ENCODE measurements at regions not wholly inside any gene's neighbourhood (a gene's known extent, or its start where the extent isn't known, plus 50 kb on each side); places are given as distances from the start of the nearest gene placed in this dataset.
"Not testable (repeated sequence)": the region's sequence is repeated elsewhere in the genome, so short reads cannot be mapped to it uniquely, and the experiment has no call there.

DNA sequence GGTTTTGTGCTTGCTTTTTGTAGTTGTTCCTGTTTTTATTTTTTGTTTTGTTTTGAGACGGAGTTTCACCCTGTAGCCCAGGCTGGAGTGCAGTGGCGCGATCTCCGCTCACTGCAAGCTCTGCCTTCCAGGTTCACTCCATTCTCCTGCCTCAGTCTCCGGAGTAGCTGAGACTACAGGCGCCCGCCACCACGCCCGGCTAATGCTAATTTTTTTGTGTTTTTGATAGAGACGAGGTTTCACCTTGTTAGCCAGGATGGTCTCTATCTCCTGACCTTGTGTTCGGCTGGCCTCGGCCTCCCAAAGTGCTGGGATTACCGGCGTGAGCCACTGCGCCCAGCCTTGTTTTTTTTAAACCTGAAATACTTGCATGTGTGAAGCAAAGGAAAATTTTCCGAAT lies 908.8 kb upstream of the PIK3C3 start:
- DNase-seq (ENCODE audit: low read depth in 2 of 2) = not testable (repeated sequence)

DNA sequence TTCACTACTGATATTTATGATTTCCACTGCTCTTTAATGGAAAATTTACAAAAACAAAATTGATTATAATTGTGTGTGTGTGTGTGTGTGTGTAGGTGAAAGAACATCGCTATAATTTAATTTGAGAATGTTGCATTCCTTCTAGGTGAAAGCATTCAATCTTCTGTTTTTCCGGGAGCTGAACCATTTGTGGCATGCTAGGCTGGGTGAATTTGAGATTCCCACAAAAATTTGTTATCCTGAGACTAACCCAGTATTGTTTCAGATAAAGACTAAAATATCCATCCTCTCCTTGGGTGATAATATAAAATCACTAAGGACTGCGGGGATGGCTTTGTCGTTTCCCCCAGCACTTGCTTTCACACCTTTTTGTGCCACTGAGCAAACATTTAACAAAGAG lies 911.2 kb upstream of the PIK3C3 start:
- DNase-seq (ENCODE audit: low read depth in 2 of 2) = no peak

DNA sequence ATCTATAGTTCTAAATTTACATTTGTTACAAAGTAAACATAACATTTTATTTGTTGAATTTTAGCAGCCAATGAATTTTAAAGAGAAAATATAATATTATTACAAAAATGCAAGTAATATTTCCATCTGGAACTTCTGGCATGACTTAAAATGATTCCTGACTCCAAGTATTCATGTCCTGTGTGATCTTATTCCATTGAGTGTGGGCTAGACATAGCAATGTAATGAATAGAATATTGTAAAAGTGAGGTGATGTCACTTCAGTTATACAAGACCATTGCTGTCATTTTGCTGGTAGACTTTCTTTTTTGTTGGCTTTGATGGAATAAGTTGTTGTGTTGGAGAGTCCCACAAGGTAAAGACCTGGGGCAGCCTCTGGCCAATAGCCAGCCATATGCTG lies 912.2 kb upstream of the PIK3C3 start:
- no peak for DNase-seq (ENCODE audit: low read depth in 2 of 2)

DNA sequence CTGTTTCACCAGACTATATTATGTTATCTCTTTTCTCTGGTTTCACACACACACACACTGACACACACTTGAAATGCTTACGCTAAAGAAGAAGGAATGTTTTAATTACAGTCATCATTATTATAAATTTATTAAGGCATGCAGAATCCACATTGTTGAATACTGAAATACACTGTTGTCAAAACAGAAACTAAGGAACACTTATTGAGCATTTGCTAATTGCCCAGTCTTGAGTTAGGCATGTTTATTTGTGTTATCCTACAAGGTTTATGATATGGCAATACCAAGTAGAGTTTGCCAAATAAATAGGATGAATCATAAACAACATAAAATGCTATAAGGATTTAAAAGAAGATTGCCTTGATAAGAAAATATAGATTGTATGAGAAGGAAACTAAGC lies 917.0 kb upstream of the PIK3C3 start:
- DNase-seq (ENCODE audit: low read depth in 2 of 2) = no peak

DNA sequence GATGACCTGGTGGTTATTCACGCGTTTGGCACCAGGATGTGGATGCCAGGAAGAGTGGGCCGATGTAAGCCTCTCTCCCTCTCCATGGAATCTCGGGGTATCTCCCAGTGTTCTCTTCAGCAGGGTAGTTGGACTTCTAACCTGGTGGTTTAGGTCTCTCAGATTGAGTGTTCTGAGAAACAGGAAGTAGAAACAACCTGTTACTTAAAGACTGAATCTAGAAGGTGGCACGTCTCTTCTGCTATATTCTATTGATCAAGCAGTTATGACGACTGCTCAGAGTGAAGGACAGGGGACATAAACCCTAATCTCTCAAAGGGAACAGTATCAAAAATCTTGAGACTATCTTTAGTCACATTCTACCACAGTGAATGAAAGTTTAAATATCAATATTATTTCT lies 918.7 kb upstream of the PIK3C3 start:
- DNase-seq (ENCODE audit: low read depth in 2 of 2) = no peak

DNA sequence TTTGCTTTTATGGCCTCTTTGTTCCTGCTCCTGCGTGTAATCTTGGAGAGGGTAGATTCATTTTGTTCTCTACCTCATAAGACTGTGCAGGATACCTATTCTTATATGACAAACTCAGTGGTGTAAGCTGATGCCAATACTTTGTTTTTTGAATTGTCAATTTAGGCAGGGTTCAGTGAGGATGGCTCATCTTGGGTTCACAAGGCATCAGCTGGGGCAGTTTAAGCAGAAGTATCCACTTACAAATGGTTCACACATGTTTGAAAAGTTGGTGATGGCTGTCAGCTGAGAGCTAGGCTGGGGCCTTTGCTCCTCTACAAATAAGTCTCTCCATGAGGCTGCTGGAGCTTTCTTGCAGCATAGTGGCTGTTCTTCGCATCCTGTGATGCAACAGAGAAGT lies 920.6 kb upstream of the PIK3C3 start:
- DNase-seq (ENCODE audit: low read depth in 2 of 2) = no peak

DNA sequence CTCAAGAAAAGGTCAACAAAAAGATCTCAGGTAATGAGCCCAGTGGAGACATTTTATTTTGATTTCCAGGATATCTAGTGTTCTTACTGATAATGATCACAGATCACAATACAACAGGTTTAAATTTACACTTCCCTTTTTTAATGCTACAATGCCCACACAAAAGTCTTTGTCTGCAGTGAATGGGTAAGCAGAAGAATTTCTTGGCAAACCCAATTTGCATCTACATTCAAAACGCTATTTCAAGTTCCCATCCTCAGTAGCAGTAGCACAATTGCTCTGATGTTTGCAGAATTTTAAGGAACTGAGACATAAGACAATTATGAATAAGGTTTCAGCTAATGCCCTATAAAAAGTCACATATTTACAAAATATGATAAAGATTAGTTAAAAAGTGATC lies 929.4 kb upstream of the PIK3C3 start:
- no peak for DNase-seq (ENCODE audit: low read depth in 2 of 2)

DNA sequence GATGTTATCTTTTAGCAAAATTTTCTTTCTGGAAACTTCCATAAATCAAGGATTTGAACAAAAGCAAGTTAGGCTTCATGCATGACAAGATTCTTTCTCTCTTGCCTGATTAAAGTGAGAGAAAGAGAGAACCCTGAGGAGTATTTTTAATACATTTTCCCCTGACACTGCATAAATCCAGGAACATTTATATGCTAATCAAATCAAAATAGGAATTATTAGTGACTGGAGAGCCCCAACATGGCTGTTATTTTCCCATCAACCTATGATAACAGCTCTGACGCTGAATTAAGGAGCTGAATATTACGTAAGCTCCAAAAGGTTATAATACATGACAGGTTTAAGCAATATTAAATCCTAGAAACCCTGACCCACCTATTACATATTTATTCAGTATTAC lies 930.2 kb upstream of the PIK3C3 start:
- DNase-seq (ENCODE audit: low read depth in 2 of 2) = no peak

DNA sequence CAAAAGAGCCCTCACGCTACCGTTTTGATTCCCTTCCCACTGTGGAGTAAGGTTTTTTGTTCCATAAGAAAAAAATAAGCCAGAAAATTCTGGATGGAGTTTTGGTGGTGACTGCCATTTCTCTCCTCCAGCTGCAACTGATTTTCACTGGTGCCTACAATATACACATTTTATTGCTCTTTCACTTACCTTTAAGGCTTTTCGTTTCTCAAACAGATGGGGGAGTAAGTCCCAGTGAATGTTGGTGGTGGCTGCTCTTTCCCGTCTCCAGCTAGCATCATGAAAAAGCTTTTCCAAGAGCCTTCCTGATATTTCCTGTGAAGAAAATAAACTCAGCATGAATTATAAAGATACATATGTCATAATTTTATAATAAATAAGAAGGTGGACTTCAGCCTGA lies 932.5 kb upstream of the PIK3C3 start:
- DNase-seq (ENCODE audit: low read depth in 2 of 2) = no peak

DNA sequence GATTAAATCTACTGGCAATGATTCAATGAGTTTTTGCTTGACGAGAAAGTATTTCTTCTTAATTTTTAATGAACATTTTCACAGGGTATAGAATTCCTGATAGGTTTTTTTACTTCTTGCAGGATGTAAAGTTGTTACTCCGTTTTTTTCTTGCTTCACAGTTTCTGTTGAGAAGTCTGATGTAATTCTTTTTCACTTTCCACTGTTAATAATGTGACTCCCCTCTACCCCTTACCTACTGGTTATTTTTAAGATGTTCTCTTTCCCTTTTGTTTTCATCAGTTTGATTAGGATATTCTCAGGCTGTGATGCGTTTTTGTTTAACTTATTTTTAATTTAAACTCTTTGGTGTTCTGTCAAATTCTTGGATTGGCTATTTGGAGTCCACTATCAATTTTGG lies 933.9 kb upstream of the PIK3C3 start:
- DNase-seq (ENCODE audit: low read depth in 2 of 2) = no peak

DNA sequence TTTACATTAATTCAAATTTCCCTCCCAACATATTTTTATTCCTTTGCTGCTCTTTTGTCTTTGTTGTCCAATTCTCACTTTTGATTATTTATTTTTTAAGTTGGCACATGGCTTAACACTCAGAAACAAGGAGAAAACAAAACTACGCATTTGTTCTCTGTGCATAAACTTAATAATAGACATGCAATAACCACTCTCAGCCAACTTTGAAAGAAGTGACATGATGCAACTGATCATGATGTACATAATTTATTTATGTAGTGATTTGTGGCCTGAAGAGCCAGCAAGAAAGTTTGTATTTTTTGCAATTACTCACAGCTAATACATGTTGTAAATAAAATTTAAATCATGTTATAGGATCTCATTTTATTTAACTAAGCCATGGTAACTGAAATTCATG lies 942.8 kb upstream of the PIK3C3 start:
- DNase-seq (ENCODE audit: low read depth in 2 of 2) = no peak

DNA sequence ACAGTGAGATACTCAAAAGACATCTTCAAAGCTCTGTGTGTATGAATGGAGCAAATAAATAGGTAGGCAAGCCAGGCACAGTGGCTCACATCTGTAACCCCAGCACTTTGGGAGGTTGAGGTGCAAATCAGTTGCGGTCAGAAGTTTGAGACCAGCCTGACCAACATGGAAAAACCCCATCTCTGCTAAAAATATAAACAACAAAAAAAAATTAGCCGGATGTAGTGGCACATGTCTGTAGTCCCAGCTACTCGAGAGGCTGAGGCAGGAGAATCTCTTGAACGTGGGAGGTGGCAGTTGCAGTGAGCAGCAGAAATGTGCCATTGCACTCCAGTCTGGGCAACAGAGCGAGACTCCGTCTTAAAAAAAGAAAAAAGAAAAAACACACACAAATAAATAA lies 945.1 kb upstream of the PIK3C3 start:
- no peak for DNase-seq (ENCODE audit: low read depth in 2 of 2)

DNA sequence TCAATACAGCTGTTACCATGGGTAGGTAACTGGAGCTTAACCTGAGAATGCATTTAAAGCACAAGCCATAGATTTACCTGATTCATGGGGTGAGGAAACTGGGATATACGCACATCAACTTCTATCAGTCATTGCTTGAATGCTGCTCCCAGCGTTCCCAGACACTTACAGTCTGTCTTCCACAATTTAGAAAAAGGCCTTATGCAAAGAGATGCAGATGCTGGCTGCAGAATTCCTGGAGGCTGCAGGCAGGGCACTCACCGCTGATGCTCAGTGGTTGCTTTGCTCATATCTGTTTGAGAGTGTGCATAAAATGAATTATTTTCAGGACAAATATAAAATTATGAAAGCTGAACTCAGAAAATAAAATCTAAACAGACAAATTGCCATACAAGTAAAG lies 950.7 kb upstream of the PIK3C3 start:
- DNase-seq (ENCODE audit: low read depth in 2 of 2) = no peak

DNA sequence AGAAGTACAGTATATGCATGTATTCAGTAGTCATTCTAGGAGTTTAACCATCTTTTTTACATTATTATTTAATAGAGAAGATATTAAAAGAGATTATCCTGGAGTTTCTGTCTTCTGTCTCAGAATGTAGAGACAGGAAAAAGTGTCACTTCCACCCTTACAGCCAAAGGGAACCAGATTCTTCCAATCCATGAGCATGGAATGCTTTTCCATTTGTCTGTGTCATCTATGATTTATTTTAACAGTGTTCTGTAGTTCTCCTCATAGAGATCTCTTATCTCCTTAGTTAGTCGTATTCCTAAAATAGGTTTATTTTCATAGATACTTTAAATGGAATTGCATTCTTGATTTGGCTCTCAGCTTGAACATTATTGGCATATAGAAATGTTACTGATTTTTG lies 959.5 kb upstream of the PIK3C3 start:
- no peak for DNase-seq (ENCODE audit: low read depth in 2 of 2)

DNA sequence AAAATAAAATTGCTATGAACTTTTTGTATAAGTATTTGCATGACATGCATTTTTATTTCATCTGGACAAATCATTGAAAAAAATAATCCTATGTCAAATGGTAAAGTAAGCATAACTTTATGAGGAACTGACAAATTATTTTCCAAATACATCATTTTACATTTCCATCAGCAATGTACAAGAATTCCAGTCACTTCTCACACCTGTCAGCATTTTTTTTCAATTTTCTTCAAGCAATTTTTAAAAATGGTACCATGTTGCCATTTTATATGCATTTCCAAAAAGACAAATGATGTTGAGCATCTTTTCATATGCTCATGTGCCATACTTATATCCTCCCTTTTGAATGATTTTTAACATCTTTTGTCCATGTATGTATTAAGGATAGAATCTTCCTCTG lies 961.7 kb upstream of the PIK3C3 start:
- DNase-seq (ENCODE audit: low read depth in 2 of 2) = no peak

DNA sequence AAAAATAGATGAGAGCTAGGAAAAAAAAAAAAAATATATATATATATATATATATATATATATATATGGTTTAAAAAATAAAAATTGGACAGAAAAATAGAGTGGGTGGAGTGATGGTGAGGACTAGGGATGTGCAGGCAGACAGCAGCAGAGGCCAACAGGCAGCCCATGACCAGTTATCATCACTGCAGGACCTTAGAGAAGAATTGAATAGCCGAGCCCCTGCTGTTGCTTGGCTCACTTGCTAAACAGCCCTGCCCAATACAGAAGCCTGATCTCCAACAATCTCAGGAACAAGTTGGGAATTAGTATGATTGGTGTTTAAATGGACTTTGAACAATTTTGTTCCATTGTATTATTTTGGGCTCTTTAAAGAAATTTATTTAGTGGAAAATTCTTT lies 967.5 kb upstream of the PIK3C3 start:
- no peak for DNase-seq (ENCODE audit: low read depth in 2 of 2)

DNA sequence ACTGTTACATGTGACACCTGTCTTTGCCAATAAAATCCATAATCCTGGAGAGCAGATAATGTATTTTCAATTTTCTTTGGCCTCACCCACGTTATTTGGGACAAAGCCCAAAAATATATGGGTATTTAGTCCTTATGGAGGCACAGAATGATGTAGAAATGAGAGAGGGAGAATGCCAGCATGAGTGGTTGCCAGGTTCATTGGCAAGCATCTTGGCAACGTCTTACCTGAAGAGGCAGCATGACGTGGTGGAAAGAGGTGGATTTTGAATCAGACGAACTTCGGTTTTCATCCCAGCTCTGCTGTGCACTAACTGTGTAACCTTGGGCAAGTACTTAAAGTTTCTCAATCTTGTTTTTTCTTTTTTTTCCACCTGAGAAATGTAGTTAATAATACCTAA lies 969.6 kb upstream of the PIK3C3 start:
- no peak for DNase-seq (ENCODE audit: low read depth in 2 of 2)

DNA sequence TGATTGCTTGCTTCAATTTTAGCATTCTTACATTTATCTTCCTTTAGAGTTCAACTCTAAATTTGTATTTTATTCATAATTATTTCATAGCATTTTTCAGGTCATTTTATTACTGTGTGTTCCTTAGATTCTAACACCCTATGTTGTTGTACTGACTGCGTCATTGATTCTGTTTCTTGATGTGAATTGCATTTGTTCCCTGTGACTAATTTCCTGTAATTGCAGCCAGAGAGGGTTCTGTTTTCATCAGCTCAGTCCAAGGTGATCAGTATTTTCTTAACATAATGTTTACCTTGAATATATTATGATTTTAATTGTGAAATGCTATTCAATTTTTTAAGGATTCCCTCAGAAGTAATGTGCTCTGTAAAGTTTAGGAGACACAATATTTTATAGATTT lies 970.2 kb upstream of the PIK3C3 start:
- DNase-seq (ENCODE audit: low read depth in 2 of 2) = no peak

DNA sequence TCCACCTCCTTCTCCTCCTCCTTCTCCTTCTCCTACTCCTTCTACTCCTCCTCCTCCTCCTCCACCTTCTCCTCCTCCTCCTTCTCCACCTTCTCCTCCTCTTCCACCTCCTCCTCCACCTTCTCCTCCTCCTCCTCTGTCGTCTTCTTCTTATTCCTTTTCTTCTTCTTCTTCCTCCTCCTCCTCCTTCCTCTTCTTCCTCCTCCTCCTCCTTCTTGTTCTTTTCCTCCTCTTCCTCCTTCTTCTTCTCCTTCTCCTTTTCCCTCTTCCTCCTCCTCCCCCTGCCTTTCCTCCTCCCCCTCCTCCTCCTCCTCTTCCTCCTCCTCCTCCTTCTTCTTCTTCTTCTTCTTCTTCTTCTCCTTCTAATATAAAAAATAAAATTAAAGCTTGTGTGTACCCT lies 971.2 kb upstream of the PIK3C3 start:
- no peak for DNase-seq (ENCODE audit: low read depth in 2 of 2)

DNA sequence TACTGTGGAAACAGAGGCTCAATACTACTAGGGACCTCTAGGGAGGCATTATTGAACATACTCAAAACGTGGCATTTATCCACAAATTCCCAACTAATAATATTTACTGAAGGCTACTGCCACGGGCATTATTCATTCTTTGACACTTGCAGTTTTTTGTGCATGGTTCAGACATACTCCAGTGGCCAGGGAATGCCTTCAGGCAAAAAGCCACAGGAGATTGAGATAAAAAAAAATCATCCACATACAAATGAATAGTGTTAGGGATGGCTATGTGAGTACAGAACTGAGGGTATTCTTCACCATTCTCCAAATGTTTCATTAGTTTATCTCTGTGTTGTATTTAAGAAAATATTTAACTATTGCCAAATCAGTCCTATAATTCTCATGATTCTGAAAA lies 974.9 kb upstream of the PIK3C3 start:
- no peak for DNase-seq (ENCODE audit: low read depth in 2 of 2)

DNA sequence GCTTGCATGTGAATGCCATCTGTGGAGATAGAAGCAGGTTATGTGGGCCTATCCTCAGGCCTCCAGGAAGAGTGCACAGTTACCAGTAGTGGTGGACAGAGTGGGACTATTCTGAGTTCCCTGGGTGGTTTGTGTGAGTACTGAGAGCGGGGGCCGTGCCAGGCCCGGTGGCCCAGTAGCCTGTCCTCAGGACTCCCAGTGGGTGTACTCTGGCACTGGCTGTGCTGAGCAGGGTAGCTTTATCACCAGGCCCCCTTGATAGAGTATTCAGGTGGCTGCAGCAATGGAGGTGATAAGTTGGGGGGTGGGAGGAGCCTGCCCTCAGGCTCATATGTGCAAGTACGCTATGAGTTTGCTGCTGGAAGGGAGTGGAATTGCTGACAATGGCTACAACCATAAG lies 979.0 kb upstream of the PIK3C3 start:
- no peak for DNase-seq (ENCODE audit: low read depth in 2 of 2)

DNA sequence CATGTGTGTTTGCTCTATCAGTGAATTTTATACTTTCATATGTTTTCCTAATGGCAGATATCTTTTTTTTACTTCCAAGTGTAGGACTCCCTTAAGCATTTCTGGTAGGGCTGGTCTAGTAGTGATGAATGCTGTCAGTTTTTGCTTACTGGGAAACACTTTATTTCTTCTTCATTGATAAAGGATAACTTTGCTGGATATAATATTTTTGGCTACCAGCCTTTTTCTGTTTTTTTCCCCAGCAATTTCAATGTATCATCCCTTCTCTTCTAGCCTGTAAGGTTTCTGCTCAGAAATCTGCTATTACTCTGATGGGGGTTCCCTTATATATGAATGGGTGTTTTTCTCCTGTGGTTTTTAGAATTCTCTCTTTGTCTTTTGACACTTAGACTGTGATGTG lies 980.6 kb upstream of the PIK3C3 start:
- no peak for DNase-seq (ENCODE audit: low read depth in 2 of 2)

DNA sequence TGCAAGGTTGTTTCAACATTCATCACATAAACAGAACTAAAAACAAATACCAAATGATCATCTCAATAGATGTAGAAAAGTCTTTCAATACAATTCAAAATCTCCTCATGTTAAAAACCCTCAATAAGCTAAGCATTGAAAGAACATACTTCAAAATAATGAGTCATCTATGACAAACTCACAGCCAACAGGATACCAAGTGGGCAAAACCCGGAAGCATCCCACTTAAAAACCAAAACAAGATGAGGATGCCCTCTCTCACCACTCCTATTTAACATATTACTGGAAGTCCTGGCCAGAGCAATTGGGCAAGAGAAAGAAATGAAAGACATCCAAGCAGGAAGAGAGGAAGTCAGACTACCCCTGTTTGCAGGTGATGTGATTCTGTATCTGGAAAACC lies 992.2 kb upstream of the PIK3C3 start:
- DNase-seq (ENCODE audit: low read depth in 2 of 2) = no peak

DNA sequence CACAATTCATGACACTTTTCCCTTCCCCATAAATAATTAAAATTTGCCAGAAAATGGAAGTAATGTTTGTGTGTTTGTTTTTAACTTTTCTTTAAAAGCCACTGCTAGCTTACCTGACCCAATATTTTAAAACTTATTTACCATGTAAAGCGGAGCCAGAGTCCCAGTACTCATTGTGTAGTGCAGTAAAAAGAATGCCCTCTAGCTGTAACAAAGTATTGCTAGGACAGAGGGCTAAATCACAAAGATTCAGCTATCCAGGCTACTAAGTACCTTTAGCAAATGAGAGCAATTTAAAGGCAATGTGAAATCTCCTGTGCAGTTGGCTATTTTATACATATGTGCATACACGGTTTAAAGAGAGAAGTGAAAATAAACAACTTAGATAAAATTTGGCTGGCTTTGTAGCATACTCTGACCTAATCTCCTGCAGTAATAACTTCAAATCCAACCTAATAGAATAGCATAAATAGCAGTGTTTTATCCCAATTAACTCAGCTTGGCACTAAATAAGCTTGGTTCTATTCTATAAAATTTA lies 997.4 kb upstream of the PIK3C3 start:
- DNase-seq (ENCODE audit: low read depth in 2 of 2) = no peak

DNA sequence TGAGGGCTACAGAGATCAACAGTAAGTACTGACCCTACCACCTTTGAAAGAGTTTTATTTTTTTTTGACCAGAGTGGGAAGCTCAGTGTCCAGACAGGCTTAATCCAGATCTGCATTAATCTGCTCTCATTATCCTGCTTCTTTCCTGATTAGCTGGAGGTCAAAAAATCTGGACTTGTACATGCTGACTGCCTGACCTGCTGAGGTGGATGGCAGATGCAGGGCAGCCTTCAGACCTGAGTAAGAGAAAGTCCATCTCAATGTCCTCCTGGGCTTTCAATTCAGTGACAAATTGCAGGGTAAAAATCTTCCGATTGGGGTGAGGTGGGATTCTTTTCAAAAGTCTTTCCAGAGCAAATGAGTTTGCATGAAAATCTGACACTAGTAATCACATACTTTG lies 998.8 kb upstream of the PIK3C3 start:
- no peak for DNase-seq (ENCODE audit: low read depth in 2 of 2)

Data from stimulated activated CD4-positive, alpha-beta T cell treated with anti-CD3 and anti-CD28 coated beads, Interleukin-1b, Interleukin-23, amount 100 ng/mL, for 1 hour (primary cell).